ENCODE measurements at regions not wholly inside any gene's neighbourhood (a gene's known extent, or its start where the extent isn't known, plus 50 kb on each side); places are given as distances from the start of the nearest gene placed in this dataset.

DNA sequence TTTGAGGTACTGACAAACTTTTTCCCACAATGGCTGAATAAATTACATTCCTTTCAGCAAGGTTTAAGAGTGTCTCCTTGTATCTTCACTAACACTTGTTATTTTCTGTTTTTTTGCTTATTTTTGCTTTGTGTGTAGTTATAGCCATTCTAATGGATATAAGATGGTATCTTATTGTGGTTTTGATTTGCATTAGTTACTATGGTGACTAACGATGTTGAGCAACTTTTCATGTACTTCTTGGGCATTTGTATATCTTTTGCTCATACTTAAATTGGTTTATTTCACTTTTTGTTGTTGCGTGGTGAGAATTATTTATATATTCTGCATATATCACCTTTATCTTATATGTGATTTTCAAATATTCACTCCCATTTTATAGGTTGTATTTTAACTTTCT lies 79.9 kb upstream of the FSIP2 start:
- H3K4me3 ChIP-seq (ENCODE audit: low read depth in 2 of 2, low read length in 2 of 2): no peak overlapping the region
- intact Hi-C loops (cut with micrococcal nuclease; ENCODE audit: unreplicated experiment) (no loop called here), in situ Hi-C loops (cut with HindIII; ENCODE audit: low pct_unique_long_range_greater_than_20kb, low sequenced_read_pairs) (no loop called here)
- ATAC-seq: no peak
- no peaks in the 10 kb centered on the region for H3K9me3 ChIP-seq (ENCODE audit: control insufficient read depth, insufficient read depth, low read depth, low read length)
- no peaks in the 10 kb centered on the region for H3K4me1 ChIP-seq (ENCODE audit: control insufficient read depth, insufficient read depth, low read length)
- POLR2A ChIA-PET: no interaction called here
- CTCF ChIA-PET: no interaction called here
- DNase-seq (ENCODE audit: low read depth, low spot score): no peak
- no TSS peak for BruUV-seq (replicated peaks)
- H3K36me3 ChIP-seq (ENCODE audit: control insufficient read depth, insufficient read depth, low read length): no peaks in the 10 kb centered on the region
- H3K27me3 ChIP-seq (ENCODE audit: control insufficient read depth, insufficient read depth, low read length): no peaks in the 10 kb centered on the region
- no peak for TF ChIP-seq CTCF (IDR thresholded peaks at IDR 0.05)
- no peak for TF ChIP-seq TCF7L2 (IDR thresholded peaks at IDR 0.05; ENCODE audit: low read depth, low read length)
- no peak for TF ChIP-seq SIN3A (IDR thresholded peaks at IDR 0.05; ENCODE audit: borderline replicate concordance, insufficient read depth, low read depth, low read length)
- TF ChIP-seq, protein P1, sequence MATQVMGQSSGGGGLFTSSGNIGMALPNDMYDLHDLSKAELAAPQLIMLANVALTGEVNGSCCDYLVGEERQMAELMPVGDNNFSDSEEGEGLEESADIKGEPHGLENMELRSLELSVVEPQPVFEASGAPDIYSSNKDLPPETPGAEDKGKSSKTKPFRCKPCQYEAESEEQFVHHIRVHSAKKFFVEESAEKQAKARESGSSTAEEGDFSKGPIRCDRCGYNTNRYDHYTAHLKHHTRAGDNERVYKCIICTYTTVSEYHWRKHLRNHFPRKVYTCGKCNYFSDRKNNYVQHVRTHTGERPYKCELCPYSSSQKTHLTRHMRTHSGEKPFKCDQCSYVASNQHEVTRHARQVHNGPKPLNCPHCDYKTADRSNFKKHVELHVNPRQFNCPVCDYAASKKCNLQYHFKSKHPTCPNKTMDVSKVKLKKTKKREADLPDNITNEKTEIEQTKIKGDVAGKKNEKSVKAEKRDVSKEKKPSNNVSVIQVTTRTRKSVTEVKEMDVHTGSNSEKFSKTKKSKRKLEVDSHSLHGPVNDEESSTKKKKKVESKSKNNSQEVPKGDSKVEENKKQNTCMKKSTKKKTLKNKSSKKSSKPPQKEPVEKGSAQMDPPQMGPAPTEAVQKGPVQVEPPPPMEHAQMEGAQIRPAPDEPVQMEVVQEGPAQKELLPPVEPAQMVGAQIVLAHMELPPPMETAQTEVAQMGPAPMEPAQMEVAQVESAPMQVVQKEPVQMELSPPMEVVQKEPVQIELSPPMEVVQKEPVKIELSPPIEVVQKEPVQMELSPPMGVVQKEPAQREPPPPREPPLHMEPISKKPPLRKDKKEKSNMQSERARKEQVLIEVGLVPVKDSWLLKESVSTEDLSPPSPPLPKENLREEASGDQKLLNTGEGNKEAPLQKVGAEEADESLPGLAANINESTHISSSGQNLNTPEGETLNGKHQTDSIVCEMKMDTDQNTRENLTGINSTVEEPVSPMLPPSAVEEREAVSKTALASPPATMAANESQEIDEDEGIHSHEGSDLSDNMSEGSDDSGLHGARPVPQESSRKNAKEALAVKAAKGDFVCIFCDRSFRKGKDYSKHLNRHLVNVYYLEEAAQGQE (IDR thresholded peaks at IDR 0.05; ENCODE audit: insufficient read depth in 1 of 2, low read depth in 2 of 2, low read length in 1 of 2): no peak
- no peak for TF ChIP-seq POLR2AphosphoS5 (IDR thresholded peaks at IDR 0.05; ENCODE audit: low read depth, low read length)
- H3K27ac ChIP-seq (ENCODE audit: low read length): no peak overlapping the region

DNA sequence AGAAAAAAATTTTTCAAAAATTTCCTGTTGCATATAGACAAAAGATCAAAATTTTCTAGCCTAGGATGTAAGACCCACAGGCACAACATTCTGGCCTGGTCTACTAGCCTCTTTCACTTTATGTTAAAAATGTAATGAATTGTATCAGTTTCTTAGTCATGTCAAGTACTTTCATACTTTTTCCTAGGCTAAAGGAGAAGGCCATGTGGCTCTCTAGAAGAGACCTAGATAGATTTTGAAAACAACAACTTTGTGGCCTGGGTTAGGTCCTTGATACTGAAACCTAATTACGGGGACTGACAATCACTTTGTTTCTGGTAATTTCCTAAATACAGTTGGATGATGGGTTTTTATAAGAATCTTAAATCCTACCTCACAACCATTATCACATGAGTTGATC lies 74.8 kb upstream of the FSIP2 start:
- ATAC-seq (no peak), DNase-seq (ENCODE audit: low read depth, low spot score) (no peak)
- H3K4me3 ChIP-seq (ENCODE audit: low read depth in 2 of 2, low read length in 2 of 2): no peak overlapping the region
- in situ Hi-C loops (cut with HindIII; ENCODE audit: low pct_unique_long_range_greater_than_20kb, low sequenced_read_pairs) (no loop called here), intact Hi-C loops (cut with micrococcal nuclease; ENCODE audit: unreplicated experiment) (no loop called here)
- ChIA-PET CTCF (no interaction called here), POLR2A (no interaction called here)
- TF ChIP-seq POLR2AphosphoS5 (IDR thresholded peaks at IDR 0.05; ENCODE audit: low read depth, low read length): no peak
- no peak for TF ChIP-seq TCF7L2 (IDR thresholded peaks at IDR 0.05; ENCODE audit: low read depth, low read length)
- TF ChIP-seq SIN3A (IDR thresholded peaks at IDR 0.05; ENCODE audit: borderline replicate concordance, insufficient read depth, low read depth, low read length): no peak
- TF ChIP-seq, protein P1 (IDR thresholded peaks at IDR 0.05; ENCODE audit: insufficient read depth in 1 of 2, low read depth in 2 of 2, low read length in 1 of 2): no peak
- TF ChIP-seq CTCF (IDR thresholded peaks at IDR 0.05): no peak
- no peaks in the 10 kb centered on the region for H3K9me3 ChIP-seq (ENCODE audit: control insufficient read depth, insufficient read depth, low read depth, low read length)
- H3K27ac ChIP-seq (ENCODE audit: low read length): no peak overlapping the region
- H3K36me3 ChIP-seq (ENCODE audit: control insufficient read depth, insufficient read depth, low read length): no peaks in the 10 kb centered on the region
- no peaks in the 10 kb centered on the region for H3K4me1 ChIP-seq (ENCODE audit: control insufficient read depth, insufficient read depth, low read length)
- no TSS peak for BruUV-seq (replicated peaks)
- no peaks in the 10 kb centered on the region for H3K27me3 ChIP-seq (ENCODE audit: control insufficient read depth, insufficient read depth, low read length)

Measured in Panc1 (cell line).